ENCODE measurements at regions not wholly inside any gene's neighbourhood (a gene's known extent, or its start where the extent isn't known, plus 50 kb on each side); places are given as distances from the start of the nearest gene placed in this dataset.
"Not testable (repeated sequence)": the region's sequence is repeated elsewhere in the genome, so short reads cannot be mapped to it uniquely, and the experiment has no call there.

DNA sequence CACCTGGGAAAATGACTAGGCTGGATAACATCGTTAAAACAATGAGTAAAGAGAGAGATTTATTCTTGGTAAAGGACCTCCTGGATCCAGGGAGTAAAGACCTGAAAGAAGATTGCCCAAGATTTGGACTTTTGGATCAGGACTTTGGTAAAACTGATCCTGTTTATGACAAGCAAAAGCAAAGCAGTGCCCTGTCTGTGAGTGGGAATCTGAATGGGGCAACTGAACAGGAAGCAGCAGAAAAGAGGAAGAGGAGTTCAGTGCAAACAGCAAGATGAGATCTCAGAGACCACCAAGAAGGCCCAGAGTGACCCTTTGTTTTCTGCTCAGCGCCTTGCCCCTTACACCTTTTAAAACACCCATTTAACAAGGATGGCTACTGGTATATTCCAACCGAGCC is 122.0 kb downstream of the VPREB1 start:
- DNase-seq (ENCODE audit: low read depth): no peak
- H3K4me3 ChIP-seq (ENCODE audit: control insufficient read depth, low read depth, low read length): no peak overlapping the region

DNA sequence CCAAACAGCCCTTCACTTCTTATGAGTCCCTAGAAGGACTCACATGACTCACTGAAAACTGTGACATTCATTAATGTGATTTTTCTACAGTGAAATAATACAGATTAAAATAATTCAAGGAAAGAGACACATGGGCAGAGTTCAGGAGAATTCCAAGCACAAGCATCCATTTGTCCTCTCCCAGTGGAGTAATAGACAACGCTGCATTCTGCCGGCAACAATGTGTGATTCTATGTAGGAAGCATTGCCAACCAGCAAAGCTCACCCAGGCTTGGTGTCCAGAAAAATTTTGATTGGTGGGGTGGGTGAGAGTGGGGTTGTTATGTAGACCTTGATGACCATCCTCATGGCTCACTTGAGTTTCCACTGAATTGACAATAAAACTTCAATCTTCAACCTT is 123.9 kb downstream of the VPREB1 start:
- TF ChIP-seq, protein P1, sequence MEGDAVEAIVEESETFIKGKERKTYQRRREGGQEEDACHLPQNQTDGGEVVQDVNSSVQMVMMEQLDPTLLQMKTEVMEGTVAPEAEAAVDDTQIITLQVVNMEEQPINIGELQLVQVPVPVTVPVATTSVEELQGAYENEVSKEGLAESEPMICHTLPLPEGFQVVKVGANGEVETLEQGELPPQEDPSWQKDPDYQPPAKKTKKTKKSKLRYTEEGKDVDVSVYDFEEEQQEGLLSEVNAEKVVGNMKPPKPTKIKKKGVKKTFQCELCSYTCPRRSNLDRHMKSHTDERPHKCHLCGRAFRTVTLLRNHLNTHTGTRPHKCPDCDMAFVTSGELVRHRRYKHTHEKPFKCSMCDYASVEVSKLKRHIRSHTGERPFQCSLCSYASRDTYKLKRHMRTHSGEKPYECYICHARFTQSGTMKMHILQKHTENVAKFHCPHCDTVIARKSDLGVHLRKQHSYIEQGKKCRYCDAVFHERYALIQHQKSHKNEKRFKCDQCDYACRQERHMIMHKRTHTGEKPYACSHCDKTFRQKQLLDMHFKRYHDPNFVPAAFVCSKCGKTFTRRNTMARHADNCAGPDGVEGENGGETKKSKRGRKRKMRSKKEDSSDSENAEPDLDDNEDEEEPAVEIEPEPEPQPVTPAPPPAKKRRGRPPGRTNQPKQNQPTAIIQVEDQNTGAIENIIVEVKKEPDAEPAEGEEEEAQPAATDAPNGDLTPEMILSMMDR (conservative IDR thresholded peaks at IDR 0.05; ENCODE audit: control insufficient read depth, insufficient read depth, low read depth, low read length): no peak
- DNase-seq (ENCODE audit: low read depth): no peak
- no peak overlapping the region for H3K4me3 ChIP-seq (ENCODE audit: control insufficient read depth, low read depth, low read length)

More for the DNA sequence above, 122.0 kb downstream of the VPREB1 start:
- TF ChIP-seq, protein P1 (conservative IDR thresholded peaks at IDR 0.05; ENCODE audit: control insufficient read depth, insufficient read depth, low read depth, low read length): no peak

DNA sequence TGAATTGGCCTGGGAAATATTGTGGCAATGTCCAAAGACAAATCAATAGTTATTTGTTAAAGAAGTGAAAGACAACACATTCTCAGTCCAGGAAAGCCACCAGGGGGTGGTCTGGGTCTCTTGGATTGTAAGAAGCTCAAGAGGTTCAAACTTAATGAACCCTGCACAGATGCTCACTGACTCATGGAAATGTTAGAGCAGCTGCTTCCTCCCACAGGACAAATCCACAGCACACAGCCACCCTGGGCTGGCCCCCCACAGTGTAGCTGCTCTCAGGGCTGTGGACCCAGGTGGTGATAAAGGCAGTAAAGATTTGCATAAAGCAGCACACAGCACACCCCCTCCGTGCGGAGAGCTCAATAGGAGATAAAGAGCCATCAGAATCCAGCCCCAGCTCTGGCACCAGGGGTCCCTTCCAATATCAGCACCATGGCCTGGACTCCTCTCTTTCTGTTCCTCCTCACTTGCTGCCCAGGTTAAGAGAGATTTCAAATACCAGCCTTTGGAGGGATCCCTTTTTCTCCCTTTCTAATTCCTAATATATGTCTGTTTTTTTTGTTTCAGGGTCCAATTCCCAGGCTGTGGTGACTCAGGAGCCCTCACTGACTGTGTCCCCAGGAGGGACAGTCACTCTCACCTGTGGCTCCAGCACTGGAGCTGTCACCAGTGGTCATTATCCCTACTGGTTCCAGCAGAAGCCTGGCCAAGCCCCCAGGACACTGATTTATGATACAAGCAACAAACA is 124.8 kb downstream of the VPREB1 start:
- H3K4me3 ChIP-seq (ENCODE audit: control insufficient read depth, low read depth, low read length): not testable (repeated sequence)
- peak; percentile 16 for DNase-seq (ENCODE audit: low read depth)

DNA sequence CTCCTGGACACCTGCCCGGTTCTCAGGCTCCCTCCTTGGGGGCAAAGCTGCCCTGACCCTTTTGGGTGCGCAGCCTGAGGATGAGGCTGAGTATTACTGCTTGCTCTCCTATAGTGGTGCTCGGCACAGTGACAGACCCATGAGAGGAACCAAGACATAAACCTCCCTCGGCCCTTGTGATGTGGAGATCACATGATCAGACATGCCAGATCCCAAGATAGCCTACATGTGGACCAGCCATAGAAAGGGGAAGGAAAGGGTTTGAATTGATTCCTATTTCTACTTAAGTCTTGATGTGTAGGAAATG is 125.3 kb downstream of the VPREB1 start:
- no peak for DNase-seq (ENCODE audit: low read depth)
- TF ChIP-seq, protein P1 (conservative IDR thresholded peaks at IDR 0.05; ENCODE audit: control insufficient read depth, insufficient read depth, low read depth, low read length): no peak
- H3K4me3 ChIP-seq (ENCODE audit: control insufficient read depth, low read depth, low read length): no peak overlapping the region

DNA sequence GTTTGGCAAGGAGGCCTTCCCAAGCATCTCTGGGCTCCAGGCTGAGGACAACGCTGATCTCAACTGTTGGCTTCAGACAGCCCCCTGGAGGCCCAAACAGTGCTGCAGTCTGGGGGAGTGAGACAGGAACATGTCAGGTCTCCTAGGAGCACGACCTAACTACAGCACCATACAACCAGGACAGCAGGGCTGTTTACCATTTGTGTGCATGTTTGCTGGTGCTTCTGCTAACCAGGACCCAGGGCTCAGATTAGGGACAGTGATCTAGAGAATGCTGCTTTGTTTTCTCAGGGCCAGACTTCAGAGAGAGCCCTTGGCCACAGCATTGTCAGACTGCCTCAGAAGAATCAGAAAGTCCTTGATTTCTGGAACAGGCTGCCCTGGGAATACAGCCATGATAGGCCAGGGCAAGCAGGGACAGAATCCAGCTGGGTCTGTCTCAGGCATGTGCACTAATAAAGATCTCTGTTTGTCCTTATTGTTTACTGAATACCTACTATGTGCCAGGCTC is 126.5 kb downstream of the VPREB1 start:
- TF ChIP-seq, protein P1 (conservative IDR thresholded peaks at IDR 0.05; ENCODE audit: control insufficient read depth, insufficient read depth, low read depth, low read length): no peak
- DNase-seq (ENCODE audit: low read depth): peak; percentile 1
- H3K4me3 ChIP-seq (ENCODE audit: control insufficient read depth, low read depth, low read length): no peak overlapping the region

DNA sequence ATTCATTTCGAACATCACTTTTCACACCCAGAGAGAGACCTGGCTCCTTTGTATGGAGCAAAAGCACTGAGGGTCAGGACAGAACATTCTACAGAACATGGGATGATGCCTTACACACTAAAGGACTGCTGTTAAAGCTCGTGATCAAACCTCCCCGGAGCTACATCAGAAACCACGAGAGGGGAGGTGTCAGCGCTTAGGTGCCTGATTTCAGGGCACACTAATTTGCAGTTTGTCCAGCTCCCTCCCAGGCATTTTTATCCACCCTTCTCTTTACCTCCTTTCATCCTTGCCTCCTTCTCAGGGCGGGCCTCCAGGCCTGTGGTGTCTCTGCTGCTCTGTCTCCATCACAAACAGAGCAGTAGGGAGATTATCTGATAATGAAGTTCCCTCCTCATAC is 127.5 kb downstream of the VPREB1 start:
- DNase-seq (ENCODE audit: low read depth): no peak
- H3K4me3 ChIP-seq (ENCODE audit: control insufficient read depth, low read depth, low read length): no peak overlapping the region
- TF ChIP-seq, protein P1 (conservative IDR thresholded peaks at IDR 0.05; ENCODE audit: control insufficient read depth, insufficient read depth, low read depth, low read length): no peak

DNA sequence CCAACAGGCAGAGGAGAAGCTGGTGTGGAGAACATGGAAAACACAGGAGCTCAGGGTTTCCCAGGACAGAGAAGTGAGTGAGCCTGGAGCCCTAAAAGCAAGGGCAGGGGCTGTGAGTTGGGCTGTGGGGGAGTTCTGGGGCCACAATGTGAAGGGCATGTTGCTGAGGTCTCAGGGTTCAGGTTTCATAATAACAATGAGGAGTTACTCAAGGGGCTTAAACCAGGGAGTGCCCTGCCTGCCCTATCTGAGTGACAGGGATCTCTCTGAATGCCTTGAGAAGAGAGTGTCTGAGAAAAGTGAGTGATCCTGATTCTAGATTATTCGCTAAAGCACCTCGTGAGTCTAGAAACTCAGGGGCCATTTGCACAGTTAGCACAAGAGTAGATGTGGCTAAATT is 129.6 kb downstream of the VPREB1 start:
- no peak overlapping the region for H3K4me3 ChIP-seq (ENCODE audit: control insufficient read depth, low read depth, low read length)
- no peak for DNase-seq (ENCODE audit: low read depth)
- TF ChIP-seq, protein P1 (conservative IDR thresholded peaks at IDR 0.05; ENCODE audit: control insufficient read depth, insufficient read depth, low read depth, low read length): no peak

All from fibroblast of mammary gland (primary cell).